ENCODE measurements at regions not wholly inside any gene's neighbourhood (a gene's known extent, or its start where the extent isn't known, plus 50 kb on each side); places are given as distances from the start of the nearest gene placed in this dataset.

DNA sequence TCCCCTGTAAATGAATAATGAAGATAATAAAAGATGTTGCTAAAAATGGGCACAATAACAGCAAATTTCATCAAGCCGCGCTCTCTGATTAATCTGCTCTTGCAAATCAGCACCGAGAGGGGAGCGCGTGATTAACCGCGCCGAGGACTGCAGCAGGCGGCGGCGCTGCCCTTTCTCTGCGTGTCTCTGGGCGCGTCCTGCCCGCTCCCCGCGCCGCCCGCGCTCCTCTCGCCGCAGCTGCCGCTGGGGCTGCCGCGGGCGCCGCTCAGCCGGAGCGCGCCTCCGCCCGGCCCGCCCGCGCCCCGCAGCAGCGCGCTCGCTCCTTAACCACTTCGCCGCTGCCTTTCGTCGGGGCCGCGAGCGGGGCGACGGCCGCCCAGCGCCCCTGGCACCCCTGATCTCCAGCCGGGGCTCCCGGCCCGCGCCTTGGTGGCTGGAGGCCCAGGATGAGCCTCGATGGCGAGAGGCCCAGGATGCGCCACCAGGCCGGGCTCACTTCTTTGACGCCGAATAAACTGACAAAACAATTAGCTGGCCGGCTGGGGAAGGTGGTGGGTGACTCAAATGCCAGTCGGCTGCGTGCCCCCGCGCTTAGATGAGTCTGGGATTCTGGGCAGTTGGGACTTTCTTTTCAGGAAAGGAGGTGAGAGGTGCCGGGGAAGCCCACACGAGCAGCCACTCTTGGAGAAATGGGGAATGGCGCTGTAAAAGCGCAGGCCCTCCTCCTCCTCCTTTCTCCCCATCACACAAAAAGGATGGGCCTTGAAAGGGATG lies 221.4 kb upstream of the PKN2 start:
- Histone ChIP-seq H3K27ac (ENCODE audit: control insufficient read depth, insufficient read depth) (no peak overlapping the region), H3K9ac (ENCODE audit: control insufficient read depth, insufficient read depth, low read length) (no peak overlapping the region), H2AFZ (ENCODE audit: control insufficient read depth, low read depth, low read length) (no peak overlapping the region), H3K4me3 (no peak overlapping the region), H3K4me1 (ENCODE audit: control insufficient read depth, insufficient read depth, low read length) (no peaks in the 10 kb centered on the region), H3K9me3 (replicated peaks; ENCODE audit: control insufficient read depth, insufficient read depth, low read length) (no peaks in the 10 kb centered on the region), H3K36me3 (ENCODE audit: control insufficient read depth in 2 of 2, insufficient read depth in 2 of 2, low read length in 1 of 2) (no peaks in the 10 kb centered on the region), H3K79me2 (ENCODE audit: control insufficient read depth, insufficient read depth, low read length) (no peaks in the 10 kb centered on the region), H3K27me3 (replicated peaks in 1 of 2; ENCODE audit: control insufficient read depth in 2 of 2, insufficient read depth in 2 of 2, low read length in 1 of 2) (peaks cover 0 to 5% of the 10 kb centered on the region in 2 experiments; a peak in 2 of 4 replicates), H3K4me2 (ENCODE audit: control insufficient read depth, insufficient read depth) (no peak overlapping the region), H4K20me1 (ENCODE audit: control insufficient read depth, insufficient read depth) (no peaks in the 10 kb centered on the region)
- TF ChIP-seq JUNB (IDR thresholded peaks at IDR 0.05) (no peak), SIX5 (IDR thresholded peaks at IDR 0.05; ENCODE audit: low read depth, low read length, severe bottlenecking) (no peak), BRCA1 (IDR thresholded peaks at IDR 0.05; ENCODE audit: low read depth, low read length) (no peak)
- TF ChIP-seq, protein P1, sequence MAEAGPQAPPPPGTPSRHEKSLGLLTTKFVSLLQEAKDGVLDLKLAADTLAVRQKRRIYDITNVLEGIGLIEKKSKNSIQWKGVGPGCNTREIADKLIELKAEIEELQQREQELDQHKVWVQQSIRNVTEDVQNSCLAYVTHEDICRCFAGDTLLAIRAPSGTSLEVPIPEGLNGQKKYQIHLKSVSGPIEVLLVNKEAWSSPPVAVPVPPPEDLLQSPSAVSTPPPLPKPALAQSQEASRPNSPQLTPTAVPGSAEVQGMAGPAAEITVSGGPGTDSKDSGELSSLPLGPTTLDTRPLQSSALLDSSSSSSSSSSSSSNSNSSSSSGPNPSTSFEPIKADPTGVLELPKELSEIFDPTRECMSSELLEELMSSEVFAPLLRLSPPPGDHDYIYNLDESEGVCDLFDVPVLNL (IDR thresholded peaks at IDR 0.05; ENCODE audit: low read depth, low read length), result no peak
- intact Hi-C loops (cut with micrococcal nuclease; ENCODE audit: unreplicated experiment), result no loop called here
- ATAC-seq, result no peak
- in situ Hi-C loops (cut with MboI), result no loop called here
- no TSS peak for BruUV-seq (replicated peaks)
- DNase-seq (ENCODE audit: low read depth, low spot score), result no peak
- WGBS (ENCODE audit: insufficient coverage, insufficient replicate concordance, low lambda C conversion rate, missing lambda C conversion rate), result 27% methylated on average over 50 of the region's 69 CpGs
- ChIA-PET RAD21 (ENCODE audit: unreplicated experiment) (no interaction called here), SMC1A (ENCODE audit: uncharacterized antibody, unreplicated experiment) (no interaction called here), CTCF (no interaction called here), POLR2A (no interaction called here)
- no peak for FAIRE-seq

DNA sequence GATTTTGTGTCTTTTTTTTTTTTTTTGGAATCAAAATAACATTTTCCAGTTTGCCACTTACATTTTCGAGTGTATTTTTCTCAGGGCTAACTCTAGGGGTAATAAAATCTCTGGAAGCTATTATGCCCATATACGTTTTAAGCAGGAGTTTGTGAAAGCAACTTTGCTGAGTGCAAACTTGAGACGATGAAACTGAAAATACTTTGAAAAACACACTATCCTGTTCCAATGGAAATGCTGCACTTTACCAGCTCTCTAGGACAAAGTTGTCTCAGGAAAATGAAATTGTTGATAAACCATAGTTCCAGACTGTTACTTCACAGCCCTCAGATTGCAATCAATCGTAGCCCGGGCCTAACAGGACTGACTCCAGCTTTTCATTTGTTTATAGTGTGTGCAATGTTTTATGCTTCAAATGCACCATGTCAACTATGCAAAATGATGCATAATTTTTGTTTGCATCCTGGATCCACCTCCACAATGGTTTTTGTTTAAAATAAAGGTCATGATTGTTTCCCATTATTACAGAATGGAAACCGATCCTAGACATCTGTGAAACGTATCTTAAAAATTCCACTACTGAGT lies 220.6 kb upstream of the PKN2 start:
- Histone ChIP-seq H4K20me1 (ENCODE audit: control insufficient read depth, insufficient read depth) (no peaks in the 10 kb centered on the region), H3K27me3 (replicated peaks in 1 of 2; ENCODE audit: control insufficient read depth in 2 of 2, insufficient read depth in 2 of 2, low read length in 1 of 2) (peaks cover 0 to 5% of the 10 kb centered on the region in 2 experiments; a peak in 2 of 4 replicates), H3K9ac (ENCODE audit: control insufficient read depth, insufficient read depth, low read length) (no peak overlapping the region), H3K79me2 (ENCODE audit: control insufficient read depth, insufficient read depth, low read length) (no peaks in the 10 kb centered on the region), H3K36me3 (ENCODE audit: control insufficient read depth in 2 of 2, insufficient read depth in 2 of 2, low read length in 1 of 2) (no peaks in the 10 kb centered on the region), H3K4me1 (ENCODE audit: control insufficient read depth, insufficient read depth, low read length) (no peaks in the 10 kb centered on the region), H3K9me3 (replicated peaks; ENCODE audit: control insufficient read depth, insufficient read depth, low read length) (no peaks in the 10 kb centered on the region), H2AFZ (ENCODE audit: control insufficient read depth, low read depth, low read length) (no peak overlapping the region), H3K4me3 (no peak overlapping the region), H3K4me2 (ENCODE audit: control insufficient read depth, insufficient read depth) (no peak overlapping the region), H3K27ac (ENCODE audit: control insufficient read depth, insufficient read depth) (no peak overlapping the region)
- ATAC-seq (no peak), DNase-seq (ENCODE audit: low read depth, low spot score) (no peak), FAIRE-seq (no peak)
- ChIA-PET RAD21 (ENCODE audit: unreplicated experiment) (no interaction called here), SMC1A (ENCODE audit: uncharacterized antibody, unreplicated experiment) (no interaction called here), POLR2A (interaction anchor here (0.6 kb wide), 1 partner anchor 11 kb away, joined by 5 read pairs; no protein-coding TSS in a partner anchor), CTCF (no interaction called here)
- TF ChIP-seq EED (IDR thresholded peaks at IDR 0.05; ENCODE audit: low read depth) (no peak), HDAC2 (IDR thresholded peaks at IDR 0.05) (no peak), PAX8 (IDR thresholded peaks at IDR 0.05) (no peak), MTA2 (IDR thresholded peaks at IDR 0.05; ENCODE audit: low read depth) (no peak), YY1 (IDR thresholded peaks at IDR 0.05; ENCODE audit: low read depth, low read length) (no peak), MTA3 (IDR thresholded peaks at IDR 0.05; ENCODE audit: borderline replicate concordance, low read length) (no peak)
- intact Hi-C loops (cut with micrococcal nuclease; ENCODE audit: unreplicated experiment) (no loop called here), in situ Hi-C loops (cut with MboI) (no loop called here)
- no TSS peak for BruUV-seq (replicated peaks)
- WGBS (ENCODE audit: insufficient coverage, insufficient replicate concordance, low lambda C conversion rate, missing lambda C conversion rate), result 44% methylated on average over 7 of the region's 7 CpGs

Measured in GM12878 (cell line).